ENCODE measurements at regions not wholly inside any gene's neighbourhood (a gene's known extent, or its start where the extent isn't known, plus 50 kb on each side); places are given as distances from the start of the nearest gene placed in this dataset.

DNA sequence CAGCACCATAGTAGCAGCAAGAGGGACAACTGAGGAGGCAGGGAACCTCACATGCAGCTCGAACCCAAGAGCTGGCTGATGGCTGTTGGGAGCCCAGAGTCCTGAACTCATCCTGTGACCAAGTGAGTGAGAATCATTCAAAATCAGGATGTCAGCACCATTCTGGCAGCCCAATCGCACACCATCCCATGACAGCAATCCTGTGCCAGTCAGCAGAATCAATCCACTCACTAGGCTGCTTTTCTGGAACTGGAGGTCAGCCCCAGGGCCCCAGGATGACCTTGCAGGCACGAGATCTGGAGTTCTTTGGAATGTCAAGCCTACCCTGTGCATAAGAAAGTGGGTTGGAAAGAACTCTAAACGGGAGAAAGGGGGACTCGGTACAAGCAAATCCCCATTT is 67.8 kb upstream of the TAF11L2 start:
- TF ChIP-seq, protein P1, sequence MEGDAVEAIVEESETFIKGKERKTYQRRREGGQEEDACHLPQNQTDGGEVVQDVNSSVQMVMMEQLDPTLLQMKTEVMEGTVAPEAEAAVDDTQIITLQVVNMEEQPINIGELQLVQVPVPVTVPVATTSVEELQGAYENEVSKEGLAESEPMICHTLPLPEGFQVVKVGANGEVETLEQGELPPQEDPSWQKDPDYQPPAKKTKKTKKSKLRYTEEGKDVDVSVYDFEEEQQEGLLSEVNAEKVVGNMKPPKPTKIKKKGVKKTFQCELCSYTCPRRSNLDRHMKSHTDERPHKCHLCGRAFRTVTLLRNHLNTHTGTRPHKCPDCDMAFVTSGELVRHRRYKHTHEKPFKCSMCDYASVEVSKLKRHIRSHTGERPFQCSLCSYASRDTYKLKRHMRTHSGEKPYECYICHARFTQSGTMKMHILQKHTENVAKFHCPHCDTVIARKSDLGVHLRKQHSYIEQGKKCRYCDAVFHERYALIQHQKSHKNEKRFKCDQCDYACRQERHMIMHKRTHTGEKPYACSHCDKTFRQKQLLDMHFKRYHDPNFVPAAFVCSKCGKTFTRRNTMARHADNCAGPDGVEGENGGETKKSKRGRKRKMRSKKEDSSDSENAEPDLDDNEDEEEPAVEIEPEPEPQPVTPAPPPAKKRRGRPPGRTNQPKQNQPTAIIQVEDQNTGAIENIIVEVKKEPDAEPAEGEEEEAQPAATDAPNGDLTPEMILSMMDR (IDR thresholded peaks at IDR 0.05; ENCODE audit: poor library complexity, severe bottlenecking) = no peak
- no peak for TF ChIP-seq EZH2 (IDR thresholded peaks at IDR 0.05; ENCODE audit: borderline replicate concordance, insufficient read depth, low read length, poor library complexity, severe bottlenecking)
- TF ChIP-seq MXI1 (conservative IDR thresholded peaks at IDR 0.05; ENCODE audit: poor library complexity, severe bottlenecking) = no peak
- TF ChIP-seq, protein P2, sequence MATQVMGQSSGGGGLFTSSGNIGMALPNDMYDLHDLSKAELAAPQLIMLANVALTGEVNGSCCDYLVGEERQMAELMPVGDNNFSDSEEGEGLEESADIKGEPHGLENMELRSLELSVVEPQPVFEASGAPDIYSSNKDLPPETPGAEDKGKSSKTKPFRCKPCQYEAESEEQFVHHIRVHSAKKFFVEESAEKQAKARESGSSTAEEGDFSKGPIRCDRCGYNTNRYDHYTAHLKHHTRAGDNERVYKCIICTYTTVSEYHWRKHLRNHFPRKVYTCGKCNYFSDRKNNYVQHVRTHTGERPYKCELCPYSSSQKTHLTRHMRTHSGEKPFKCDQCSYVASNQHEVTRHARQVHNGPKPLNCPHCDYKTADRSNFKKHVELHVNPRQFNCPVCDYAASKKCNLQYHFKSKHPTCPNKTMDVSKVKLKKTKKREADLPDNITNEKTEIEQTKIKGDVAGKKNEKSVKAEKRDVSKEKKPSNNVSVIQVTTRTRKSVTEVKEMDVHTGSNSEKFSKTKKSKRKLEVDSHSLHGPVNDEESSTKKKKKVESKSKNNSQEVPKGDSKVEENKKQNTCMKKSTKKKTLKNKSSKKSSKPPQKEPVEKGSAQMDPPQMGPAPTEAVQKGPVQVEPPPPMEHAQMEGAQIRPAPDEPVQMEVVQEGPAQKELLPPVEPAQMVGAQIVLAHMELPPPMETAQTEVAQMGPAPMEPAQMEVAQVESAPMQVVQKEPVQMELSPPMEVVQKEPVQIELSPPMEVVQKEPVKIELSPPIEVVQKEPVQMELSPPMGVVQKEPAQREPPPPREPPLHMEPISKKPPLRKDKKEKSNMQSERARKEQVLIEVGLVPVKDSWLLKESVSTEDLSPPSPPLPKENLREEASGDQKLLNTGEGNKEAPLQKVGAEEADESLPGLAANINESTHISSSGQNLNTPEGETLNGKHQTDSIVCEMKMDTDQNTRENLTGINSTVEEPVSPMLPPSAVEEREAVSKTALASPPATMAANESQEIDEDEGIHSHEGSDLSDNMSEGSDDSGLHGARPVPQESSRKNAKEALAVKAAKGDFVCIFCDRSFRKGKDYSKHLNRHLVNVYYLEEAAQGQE (IDR thresholded peaks at IDR 0.05; ENCODE audit: borderline replicate concordance) = no peak
- TF ChIP-seq POLR2AphosphoS5 (IDR thresholded peaks at IDR 0.05) = no peak
- no peak for TF ChIP-seq EP300 (conservative IDR thresholded peaks at IDR 0.05; ENCODE audit: poor library complexity, severe bottlenecking)
- no peak for TF ChIP-seq RAD21 (conservative IDR thresholded peaks at IDR 0.05)
- no peak for TF ChIP-seq SMC3 (conservative IDR thresholded peaks at IDR 0.05; ENCODE audit: poor library complexity)

Data from neural cell (in vitro differentiated cells).